ENCODE measurements at regions not wholly inside any gene's neighbourhood (a gene's known extent, or its start where the extent isn't known, plus 50 kb on each side); places are given as distances from the start of the nearest gene placed in this dataset.
"Not testable (repeated sequence)": the region's sequence is repeated elsewhere in the genome, so short reads cannot be mapped to it uniquely, and the experiment has no call there.

DNA sequence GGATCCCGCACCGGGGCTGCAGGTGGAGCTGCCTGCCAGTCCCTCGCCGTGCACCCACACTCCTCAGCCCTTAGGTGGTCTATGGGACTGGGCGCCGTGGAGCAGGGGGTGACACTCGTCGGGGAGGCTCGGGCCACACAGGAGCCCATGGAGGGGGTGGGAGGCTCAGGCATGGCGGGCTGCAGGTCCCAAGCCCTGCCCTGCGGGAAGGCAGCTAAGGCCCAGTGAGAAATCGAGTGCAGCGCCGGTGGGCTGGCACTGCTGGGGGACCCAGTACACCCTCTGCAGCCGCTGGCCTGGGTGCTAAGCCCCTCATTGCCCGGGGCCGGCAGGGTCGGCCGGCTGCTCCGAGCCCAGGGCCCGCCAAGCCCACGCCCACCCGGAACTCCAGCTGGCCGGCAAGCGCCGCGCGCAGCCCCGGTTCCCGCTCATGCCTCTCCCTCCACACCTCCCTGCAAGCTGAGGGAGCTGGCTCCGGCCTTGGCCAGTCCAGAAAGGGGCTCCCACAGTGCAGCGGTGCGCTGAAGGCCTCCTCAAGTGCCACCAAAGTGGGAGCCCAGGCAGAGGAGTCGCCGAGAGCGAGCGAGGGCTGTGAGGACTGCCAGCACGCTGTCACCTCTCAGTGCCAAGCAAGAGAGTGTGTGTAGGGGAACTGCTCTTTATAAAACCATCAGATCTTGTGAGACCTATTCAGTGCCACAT, 845.1 kb downstream of the CDH18 start:
- DNase-seq, result not testable (repeated sequence)

GRCh38 chr5:19143935-19144334, 844.1 kb downstream of the CDH18 start:
- DNase-seq, result no peak

DNA sequence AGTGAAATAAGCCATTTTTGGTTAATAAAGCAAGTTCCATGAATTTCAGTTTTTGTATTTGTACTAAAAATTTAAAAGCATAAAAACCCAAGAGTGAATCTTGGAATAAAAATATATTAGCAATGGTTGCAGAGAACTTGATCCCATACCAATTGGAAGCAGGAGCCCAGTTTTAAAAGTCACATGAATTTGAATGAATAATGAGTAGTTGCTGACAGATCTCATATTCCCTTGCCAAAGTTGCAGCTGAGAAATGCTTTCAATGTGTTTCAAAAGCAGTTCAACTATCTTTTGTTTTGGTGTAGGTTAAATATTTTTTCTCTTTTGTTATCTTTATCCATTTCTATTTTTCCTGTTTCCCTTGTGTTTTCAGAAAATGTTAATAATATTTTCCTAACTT, 818.6 kb downstream of the CDH18 start:
- DNase-seq, result no peak

- DNase-seq, result peak; percentile 61
Observed at GRCh38 chr5:19172926-19173470, 815.0 kb downstream of the CDH18 start.

GRCh38 chr5:19175776-19176570, 812.0 kb downstream of the CDH18 start:
- DNase-seq, result peak; percentile 87

DNA sequence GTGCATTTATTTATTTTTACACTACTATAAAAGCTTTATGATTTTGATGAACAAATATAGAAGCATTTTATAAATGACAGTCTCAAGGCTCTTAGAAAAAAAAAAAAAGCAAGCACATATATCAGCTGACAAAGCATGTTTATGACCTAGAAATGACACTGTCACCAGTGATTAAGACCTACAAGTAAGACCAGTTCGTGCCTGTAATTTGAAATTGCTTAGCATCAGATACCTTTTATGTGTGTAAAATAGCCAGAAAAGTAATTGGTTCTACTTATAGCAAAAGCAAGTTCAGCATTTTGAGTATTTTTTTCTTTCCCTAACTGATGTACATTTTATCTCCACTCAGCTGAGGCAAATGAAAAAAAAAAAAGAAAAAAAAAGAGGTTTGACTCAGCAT, 808.4 kb downstream of the CDH18 start:
- DNase-seq, result peak; percentile 29

- DNase-seq, result no peak
Observed at GRCh38 chr5:19189176-19189575, 798.8 kb downstream of the CDH18 start.

- DNase-seq, result no peak
Observed at GRCh38 chr5:19193631-19194030, 794.4 kb downstream of the CDH18 start.

DNA sequence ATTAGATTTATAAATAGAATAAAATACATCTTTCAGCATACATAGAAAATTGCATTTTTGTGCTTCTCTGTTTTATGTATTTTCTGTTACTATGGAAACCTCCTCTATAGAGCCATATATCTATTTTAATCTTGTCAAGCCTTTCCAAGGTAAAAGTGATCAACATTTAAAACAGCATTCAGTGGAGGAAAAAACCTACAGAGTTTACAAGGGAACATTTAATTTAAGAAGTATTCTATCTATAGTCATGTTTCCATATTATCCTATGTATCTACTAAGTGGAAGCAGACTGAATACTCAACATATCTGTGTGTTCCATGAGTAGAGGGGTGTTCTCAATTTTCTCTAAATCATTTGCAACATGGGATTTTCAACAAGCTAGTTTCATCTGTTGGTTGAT, 791.4 kb downstream of the CDH18 start:
- no peak for DNase-seq

GRCh38 chr5:19200251-19200650, 787.7 kb downstream of the CDH18 start:
- DNase-seq, result no peak

GRCh38 chr5:19208397-19208796, 779.6 kb downstream of the CDH18 start:
- DNase-seq, result no peak

DNA sequence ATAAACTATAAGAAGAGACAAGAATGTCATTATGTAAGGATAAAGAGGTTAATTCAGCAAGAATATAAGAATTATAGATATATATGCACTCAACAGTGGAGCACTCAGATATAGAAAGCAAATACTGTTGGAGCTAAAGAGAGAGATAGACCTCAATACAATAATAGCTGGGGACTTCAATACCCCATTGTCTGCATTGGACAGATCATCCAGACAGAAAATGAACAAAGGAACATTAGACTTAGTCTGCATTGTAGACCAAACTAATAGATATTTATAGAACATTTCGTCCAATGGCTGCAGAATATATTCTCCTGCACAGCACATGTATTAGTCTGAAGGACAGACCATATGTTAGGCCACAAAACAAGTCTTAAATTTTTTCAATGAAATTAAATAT, 777.1 kb downstream of the CDH18 start:
- no peak for DNase-seq

- no peak for DNase-seq
Observed at GRCh38 chr5:19229179-19229835, 758.7 kb downstream of the CDH18 start.

DNA sequence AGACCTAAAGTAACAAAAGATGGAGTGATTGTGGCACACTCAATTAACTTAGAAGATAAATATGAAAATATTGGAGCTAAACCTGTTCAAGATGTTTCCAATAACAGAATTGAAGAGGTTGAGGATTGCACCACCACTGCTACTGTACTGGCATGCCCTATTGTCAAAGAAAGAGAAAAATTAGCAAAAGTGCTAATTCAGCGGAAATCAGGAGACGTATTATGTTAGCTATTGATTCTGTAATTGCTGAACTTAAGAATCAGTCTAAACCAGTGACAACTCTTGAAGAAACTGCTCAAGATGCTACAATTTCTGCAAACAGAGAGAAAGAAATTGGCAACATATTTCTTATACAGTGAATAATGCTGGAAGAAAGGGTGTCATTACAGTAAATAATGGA, 754.4 kb downstream of the CDH18 start:
- DNase-seq, result no peak

- DNase-seq, result no peak
Observed at GRCh38 chr5:19235101-19235584, 752.9 kb downstream of the CDH18 start.

DNA sequence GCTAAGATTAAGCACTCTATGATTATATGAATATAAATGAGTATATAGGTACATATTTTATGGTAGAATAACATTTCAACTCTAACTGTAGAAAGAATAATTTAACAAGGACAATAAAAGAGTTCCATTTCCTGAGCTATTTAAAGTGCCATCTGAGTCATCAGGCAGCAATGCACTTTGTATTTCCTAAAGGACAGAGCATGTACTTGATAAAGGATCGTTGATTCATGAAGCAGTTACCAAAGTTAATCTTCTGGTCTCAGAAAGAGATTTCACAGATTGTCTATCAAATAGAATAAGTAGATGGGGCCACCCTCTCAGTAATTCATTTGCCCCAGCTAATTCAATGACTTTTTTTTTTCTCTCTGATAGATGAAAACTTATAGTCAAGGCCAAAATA, 747.8 kb downstream of the CDH18 start:
- DNase-seq, result no peak

- no peak for DNase-seq
Observed at GRCh38 chr5:19241690-19242089, 746.3 kb downstream of the CDH18 start.

- not testable (repeated sequence) for DNase-seq
Observed at GRCh38 chr5:19246191-19246590, 741.8 kb downstream of the CDH18 start.

- DNase-seq, result no peak
Observed at GRCh38 chr5:19247302-19247701, 740.7 kb downstream of the CDH18 start.

DNA sequence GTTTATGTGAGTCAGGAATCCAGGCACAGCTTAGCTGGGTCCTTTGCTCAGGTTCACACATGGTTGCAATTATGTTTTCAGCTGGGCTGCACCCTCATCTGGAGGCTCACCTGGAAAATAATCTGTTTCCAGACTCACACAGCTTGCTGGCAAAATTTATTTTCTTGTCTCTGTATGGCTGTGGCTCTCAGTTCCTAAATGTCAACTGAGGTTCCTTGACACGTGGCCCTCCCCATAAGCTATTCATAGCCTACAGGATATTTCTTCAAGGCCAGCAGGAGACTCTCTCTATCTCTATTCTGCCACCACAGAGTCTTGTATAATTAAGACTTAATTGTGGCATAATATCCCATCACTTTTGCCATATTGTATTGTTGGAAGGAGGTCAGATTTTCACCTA, 732.0 kb downstream of the CDH18 start:
- no peak for DNase-seq

DNA sequence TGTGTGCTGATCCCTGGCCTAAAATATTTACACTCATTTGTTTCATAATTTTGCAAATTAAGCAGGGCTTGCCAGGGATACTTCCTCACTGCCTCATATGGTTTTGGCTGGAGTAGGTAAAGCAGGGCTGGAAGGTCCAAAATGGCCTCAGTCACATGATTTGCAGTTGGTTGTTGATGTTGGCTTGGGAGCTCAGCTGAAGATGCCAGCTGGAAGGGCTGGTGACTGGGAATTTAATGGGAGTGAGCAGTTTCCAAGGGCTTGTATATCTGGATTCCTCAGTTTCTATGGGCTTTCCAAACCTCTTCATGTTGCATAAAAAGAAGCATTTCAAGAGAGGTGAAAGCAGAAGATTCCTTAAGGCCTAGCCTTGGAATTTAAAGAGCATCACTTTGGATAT, 729.3 kb downstream of the CDH18 start:
- no peak for DNase-seq

DNA sequence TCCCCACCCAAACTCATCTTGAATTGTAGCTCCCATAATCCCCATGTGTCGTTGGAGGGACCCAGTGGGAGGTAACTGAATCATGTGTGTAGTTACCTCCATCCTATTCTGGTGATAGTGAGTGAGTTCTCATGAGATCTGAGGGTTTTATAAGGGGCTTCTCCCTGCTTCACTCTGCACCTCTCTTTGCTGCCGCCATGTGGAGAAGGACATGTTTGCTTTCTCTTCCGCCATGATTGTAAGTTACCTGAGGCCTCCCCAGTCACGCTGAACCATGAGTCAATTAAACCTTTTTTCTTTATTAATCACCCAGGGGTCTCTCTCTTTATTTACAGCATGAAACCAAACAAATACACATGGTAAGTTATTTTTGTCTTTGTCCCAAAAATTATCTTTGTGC, 726.1 kb downstream of the CDH18 start:
- DNase-seq, result no peak

GRCh38 chr5:19264821-19265220, 723.2 kb downstream of the CDH18 start:
- DNase-seq, result no peak

GRCh38 chr5:19266791-19267190, 721.2 kb downstream of the CDH18 start:
- no peak for DNase-seq

Data from NCI-H82 (cell line).